ENCODE measurements at regions not wholly inside any gene's neighbourhood (a gene's known extent, or its start where the extent isn't known, plus 50 kb on each side); places are given as distances from the start of the nearest gene placed in this dataset.

DNA sequence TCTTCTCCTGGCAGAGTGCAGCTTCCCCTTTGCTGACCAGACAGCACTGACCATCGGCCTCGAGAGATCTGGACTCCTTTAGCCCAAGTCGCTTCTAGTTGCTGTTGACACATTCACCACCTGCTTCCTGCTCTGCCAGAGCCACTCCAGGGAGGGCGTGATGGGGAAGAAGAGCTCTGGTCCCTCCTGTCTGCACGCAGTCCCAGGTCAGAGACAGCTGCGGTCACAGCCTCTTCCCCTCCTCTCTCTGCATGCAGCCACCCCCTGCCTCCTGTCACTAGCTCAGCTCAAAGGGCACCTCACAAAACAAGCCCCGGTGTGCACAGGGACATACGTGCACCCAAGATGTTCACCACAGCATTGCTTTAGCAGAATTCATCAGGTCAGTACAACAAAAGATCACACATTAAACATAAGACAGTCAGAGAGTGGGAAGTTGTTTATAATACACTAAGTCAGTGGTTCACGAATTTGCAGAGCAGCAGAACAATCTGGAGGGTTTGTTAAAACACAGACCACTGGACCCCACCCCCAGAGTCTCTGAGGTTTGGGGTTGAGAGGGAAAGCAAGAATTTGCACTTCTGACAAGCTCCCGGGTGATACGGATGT is 132.9 kb downstream of the SYF2 start:
- Mint-ChIP-seq H3K36me3 (ENCODE audit: low read depth) (no peaks in the 10 kb centered on the region), H3K27me3 (ENCODE audit: low read depth) (peaks cover 63% of the 10 kb centered on the region), H3K27ac (no peak overlapping the region), H3K9me3 (peaks cover 10% of the 10 kb centered on the region), H3K4me3 (no peak overlapping the region), H3K4me1 (peaks cover 13% of the 10 kb centered on the region)
- TF ChIP-seq, protein P1, sequence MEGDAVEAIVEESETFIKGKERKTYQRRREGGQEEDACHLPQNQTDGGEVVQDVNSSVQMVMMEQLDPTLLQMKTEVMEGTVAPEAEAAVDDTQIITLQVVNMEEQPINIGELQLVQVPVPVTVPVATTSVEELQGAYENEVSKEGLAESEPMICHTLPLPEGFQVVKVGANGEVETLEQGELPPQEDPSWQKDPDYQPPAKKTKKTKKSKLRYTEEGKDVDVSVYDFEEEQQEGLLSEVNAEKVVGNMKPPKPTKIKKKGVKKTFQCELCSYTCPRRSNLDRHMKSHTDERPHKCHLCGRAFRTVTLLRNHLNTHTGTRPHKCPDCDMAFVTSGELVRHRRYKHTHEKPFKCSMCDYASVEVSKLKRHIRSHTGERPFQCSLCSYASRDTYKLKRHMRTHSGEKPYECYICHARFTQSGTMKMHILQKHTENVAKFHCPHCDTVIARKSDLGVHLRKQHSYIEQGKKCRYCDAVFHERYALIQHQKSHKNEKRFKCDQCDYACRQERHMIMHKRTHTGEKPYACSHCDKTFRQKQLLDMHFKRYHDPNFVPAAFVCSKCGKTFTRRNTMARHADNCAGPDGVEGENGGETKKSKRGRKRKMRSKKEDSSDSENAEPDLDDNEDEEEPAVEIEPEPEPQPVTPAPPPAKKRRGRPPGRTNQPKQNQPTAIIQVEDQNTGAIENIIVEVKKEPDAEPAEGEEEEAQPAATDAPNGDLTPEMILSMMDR (IDR thresholded peaks at IDR 0.05; ENCODE audit: unreplicated experiment in 3 of 3) = no peak

DNA sequence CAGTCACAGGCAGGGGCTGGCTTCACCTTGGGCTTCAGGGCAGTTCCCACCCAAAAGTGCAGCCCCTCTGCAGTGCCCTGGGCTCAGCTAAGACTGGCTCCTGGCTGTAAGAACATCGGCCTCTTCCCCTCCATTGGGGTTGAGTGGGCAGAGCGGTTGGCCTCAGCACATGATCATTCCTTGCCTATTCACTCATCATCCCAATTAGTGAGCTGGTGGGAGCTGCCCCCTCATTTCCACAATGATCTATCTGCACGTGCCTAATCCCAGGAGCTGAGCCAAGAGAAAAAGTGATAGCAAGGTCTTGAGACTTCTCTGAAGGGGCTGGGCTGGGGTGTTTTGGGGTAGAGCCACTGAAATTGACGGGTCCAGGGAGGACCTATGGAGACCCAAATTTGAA is 133.6 kb downstream of the SYF2 start:
- peaks cover 10% of the 10 kb centered on the region for H3K9me3 Mint-ChIP-seq
- peaks cover 13% of the 10 kb centered on the region for H3K4me1 Mint-ChIP-seq
- H3K4me3 Mint-ChIP-seq = no peak overlapping the region
- TF ChIP-seq, protein P1 (IDR thresholded peaks at IDR 0.05; ENCODE audit: unreplicated experiment in 3 of 3) = no peak
- peaks cover 59% of the 10 kb centered on the region for H3K27me3 Mint-ChIP-seq (ENCODE audit: low read depth)
- no peaks in the 10 kb centered on the region for H3K36me3 Mint-ChIP-seq (ENCODE audit: low read depth)
- no peak overlapping the region for H3K27ac Mint-ChIP-seq

DNA sequence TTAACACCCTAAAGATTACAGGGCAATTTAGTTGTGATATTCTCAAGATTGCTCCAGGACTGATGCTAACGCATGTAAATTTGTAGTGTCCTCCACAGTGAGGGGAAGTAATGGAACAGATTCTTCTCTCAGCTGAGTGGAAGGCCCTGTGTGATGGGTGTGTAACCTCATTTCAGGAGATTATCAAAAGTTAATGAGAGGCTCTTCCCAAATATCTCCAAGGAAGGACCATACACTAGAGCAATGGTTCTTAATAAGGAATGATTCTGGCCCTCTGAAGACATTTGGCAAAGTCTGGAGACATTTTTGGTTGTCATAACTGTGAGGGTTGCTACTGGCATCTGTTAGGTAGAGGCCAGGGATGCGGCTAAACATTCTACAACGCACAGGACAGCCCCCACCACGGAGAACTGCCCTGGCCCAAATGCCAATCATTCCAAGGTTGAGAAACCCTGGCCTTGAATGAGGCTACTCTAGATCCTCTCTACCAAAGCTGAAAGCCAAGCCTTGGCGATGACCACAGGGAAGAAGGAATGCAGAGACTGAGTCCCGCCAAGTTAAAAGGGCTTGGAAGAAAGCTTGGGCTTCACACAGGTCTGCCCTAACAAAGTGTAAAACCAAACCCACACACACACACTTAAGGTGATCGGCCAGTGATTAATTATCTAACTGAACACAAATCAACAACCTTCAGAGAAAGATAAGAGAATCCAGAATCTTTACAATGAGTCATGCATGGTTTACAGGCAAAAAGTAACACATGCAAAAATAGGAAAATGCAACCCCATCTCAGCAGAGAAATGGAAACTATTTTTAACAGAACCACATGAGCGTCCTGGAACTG is 135.8 kb downstream of the SYF2 start:
- H3K36me3 Mint-ChIP-seq (ENCODE audit: low read depth) = no peaks in the 10 kb centered on the region
- H3K4me3 Mint-ChIP-seq = no peak overlapping the region
- peaks cover 50% of the 10 kb centered on the region for H3K27me3 Mint-ChIP-seq (ENCODE audit: low read depth)
- H3K4me1 Mint-ChIP-seq = peaks cover 13% of the 10 kb centered on the region
- H3K9me3 Mint-ChIP-seq = peaks cover 10% of the 10 kb centered on the region
- no peak overlapping the region for H3K27ac Mint-ChIP-seq
- TF ChIP-seq, protein P1 (IDR thresholded peaks at IDR 0.05; ENCODE audit: unreplicated experiment in 3 of 3) = no peak

DNA sequence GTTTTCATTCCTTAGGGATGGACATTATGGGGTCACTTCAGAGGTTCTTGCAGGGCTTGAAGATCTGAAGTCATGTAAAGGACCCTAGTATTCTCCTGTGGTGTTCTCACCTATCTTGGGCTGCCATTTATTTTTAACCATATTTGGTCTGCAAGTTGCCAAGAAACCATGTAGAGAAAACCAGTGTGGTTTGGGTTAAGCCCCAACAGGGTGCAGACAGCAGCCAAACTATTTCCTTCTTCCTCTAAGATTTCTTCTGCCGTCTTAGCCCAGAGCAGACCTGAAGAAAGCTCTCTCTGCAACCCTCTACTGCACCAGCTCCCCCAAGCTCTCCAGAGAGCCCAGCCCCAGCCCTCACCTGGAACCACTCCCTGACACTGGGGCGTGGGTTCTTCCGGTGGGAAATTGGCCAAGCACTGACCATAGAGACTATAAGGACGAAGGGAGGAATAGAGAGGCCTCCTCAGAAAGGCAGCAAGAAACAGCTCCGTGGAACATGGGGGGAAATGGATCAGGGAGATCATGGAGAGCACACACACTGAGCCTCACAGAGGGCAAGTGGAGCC is 136.6 kb downstream of the SYF2 start:
- H3K27me3 Mint-ChIP-seq (ENCODE audit: low read depth) = peaks cover 55% of the 10 kb centered on the region
- H3K36me3 Mint-ChIP-seq (ENCODE audit: low read depth) = no peaks in the 10 kb centered on the region
- H3K9me3 Mint-ChIP-seq = peaks cover 10% of the 10 kb centered on the region
- no peak overlapping the region for H3K4me3 Mint-ChIP-seq
- H3K4me1 Mint-ChIP-seq = peaks cover 13% of the 10 kb centered on the region
- TF ChIP-seq, protein P1 (IDR thresholded peaks at IDR 0.05; ENCODE audit: unreplicated experiment in 3 of 3) = no peak
- no peak overlapping the region for H3K27ac Mint-ChIP-seq

DNA sequence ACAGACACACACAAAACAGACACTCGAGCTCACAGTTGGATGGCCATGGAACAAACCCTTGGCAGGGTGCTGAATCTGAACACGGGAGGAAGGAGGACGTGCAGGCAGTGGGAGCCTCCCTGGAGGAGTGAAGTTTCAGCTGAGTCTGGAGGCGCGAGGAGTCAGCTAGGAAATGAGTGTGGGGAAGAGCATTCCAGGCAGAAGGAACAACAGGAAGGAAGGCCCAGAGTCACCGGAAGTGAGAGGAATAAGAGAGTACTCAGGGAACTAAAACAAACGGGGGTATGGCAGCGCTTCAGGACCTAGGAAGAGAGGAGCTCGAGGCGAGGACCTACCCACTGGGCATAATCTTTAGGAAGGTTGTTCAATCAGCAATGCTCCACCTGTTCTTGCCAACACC is 137.3 kb downstream of the SYF2 start:
- Mint-ChIP-seq H3K27ac (no peak overlapping the region), H3K9me3 (peaks cover 10% of the 10 kb centered on the region), H3K4me3 (no peak overlapping the region), H3K4me1 (peaks cover 10% of the 10 kb centered on the region), H3K27me3 (ENCODE audit: low read depth) (peaks cover 58% of the 10 kb centered on the region), H3K36me3 (ENCODE audit: low read depth) (no peaks in the 10 kb centered on the region)
- TF ChIP-seq, protein P1 (IDR thresholded peaks at IDR 0.05; ENCODE audit: unreplicated experiment in 3 of 3) = no peak

All from nephron (organoid).